ENCODE measurements at regions not wholly inside any gene's neighbourhood (a gene's known extent, or its start where the extent isn't known, plus 50 kb on each side); places are given as distances from the start of the nearest gene placed in this dataset.

GRCh38 chr7:46879783-46880182, 702.1 kb downstream of the TNS3 start:
- DNase-seq (ENCODE audit: low read depth): no peak

- DNase-seq (ENCODE audit: low read depth): peak; percentile 38
Measured at GRCh38 chr7:46871516-46871915, 710.4 kb downstream of the TNS3 start.

- no peak for DNase-seq (ENCODE audit: low read depth)
Measured at GRCh38 chr7:46864716-46865115, 717.2 kb downstream of the TNS3 start.

- peak; percentile 75 for DNase-seq (ENCODE audit: low read depth)
Measured at GRCh38 chr7:46859963-46860475, 721.9 kb downstream of the TNS3 start.

GRCh38 chr7:46855851-46856250, 726.1 kb downstream of the TNS3 start:
- DNase-seq (ENCODE audit: low read depth): no peak

GRCh38 chr7:46854958-46855473, 726.9 kb downstream of the TNS3 start:
- DNase-seq (ENCODE audit: low read depth): peak; percentile 66

GRCh38 chr7:46853451-46853850, 728.5 kb downstream of the TNS3 start:
- no peak for DNase-seq (ENCODE audit: low read depth)

GRCh38 chr7:46852795-46853194, 729.1 kb downstream of the TNS3 start:
- DNase-seq (ENCODE audit: low read depth): no peak

- DNase-seq (ENCODE audit: low read depth): peak; percentile 87
Measured at GRCh38 chr7:46850563-46851330, 731.2 kb downstream of the TNS3 start.

- peak; percentile 68 for DNase-seq (ENCODE audit: low read depth)
Measured at GRCh38 chr7:46848944-46849343, 733.0 kb downstream of the TNS3 start.

GRCh38 chr7:46848311-46848710, 733.6 kb downstream of the TNS3 start:
- no peak for DNase-seq (ENCODE audit: low read depth)

GRCh38 chr7:46847126-46847525, 734.8 kb downstream of the TNS3 start:
- peak; percentile 5 for DNase-seq (ENCODE audit: low read depth)

- no peak for DNase-seq (ENCODE audit: low read depth)
Measured at GRCh38 chr7:46844486-46844885, 737.4 kb downstream of the TNS3 start.

- no peak for DNase-seq (ENCODE audit: low read depth)
Measured at GRCh38 chr7:46841248-46841647, 740.7 kb downstream of the TNS3 start.

- peak; percentile 71 for DNase-seq (ENCODE audit: low read depth)
Measured at GRCh38 chr7:46839651-46840050, 742.3 kb downstream of the TNS3 start.

GRCh38 chr7:46838463-46838862, 743.4 kb downstream of the TNS3 start:
- DNase-seq (ENCODE audit: low read depth): no peak

- peak; percentile 16 for DNase-seq (ENCODE audit: low read depth)
Measured at GRCh38 chr7:46835556-46835955, 746.4 kb downstream of the TNS3 start.

GRCh38 chr7:46834921-46835320, 747.0 kb downstream of the TNS3 start:
- no peak for DNase-seq (ENCODE audit: low read depth)

GRCh38 chr7:46833197-46833596, 748.7 kb downstream of the TNS3 start:
- no peak for DNase-seq (ENCODE audit: low read depth)

GRCh38 chr7:46832136-46832535, 749.8 kb downstream of the TNS3 start:
- DNase-seq (ENCODE audit: low read depth): no peak

- no peak for DNase-seq (ENCODE audit: low read depth)
Measured at GRCh38 chr7:46819819-46820218, 762.1 kb downstream of the TNS3 start.

GRCh38 chr7:46814516-46815250, 767.2 kb downstream of the TNS3 start:
- DNase-seq (ENCODE audit: low read depth): no peak

GRCh38 chr7:46812101-46812675, 769.7 kb downstream of the TNS3 start:
- no peak for DNase-seq (ENCODE audit: low read depth)
